SW480 (cell line): ENCODE measurements at regions not wholly inside any gene's neighbourhood (a gene's known extent, or its start where the extent isn't known, plus 50 kb on each side); places are given as distances from the start of the nearest gene placed in this dataset.
"Not testable (repeated sequence)": the region's sequence is repeated elsewhere in the genome, so short reads cannot be mapped to it uniquely, and the experiment has no call there.

Source experiments
- DNase-seq: peaks from one replicate; pipeline ENCODE4 v3.0.0-alpha.2; 2016; ENCODE audit warnings: low spot score

DNA sequence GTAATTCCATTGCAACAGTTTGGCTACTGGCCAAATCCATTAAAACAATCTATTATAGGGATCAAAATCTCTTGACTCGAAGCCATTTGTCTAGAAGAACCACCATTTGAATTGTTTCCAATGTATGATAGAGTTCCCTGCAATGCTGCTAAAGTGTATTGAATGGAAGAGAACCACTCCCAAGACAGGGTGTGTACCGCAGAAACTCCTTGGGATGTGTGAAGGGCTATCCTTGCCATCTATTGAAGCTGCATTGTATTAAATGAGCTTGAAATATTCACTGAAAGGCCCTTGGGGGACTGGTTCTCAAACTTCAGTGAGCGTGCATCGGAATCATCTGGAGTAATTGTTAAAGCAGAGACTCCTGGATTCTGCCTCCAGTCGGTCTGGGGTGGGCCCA is 260.4 kb upstream of the MEIS1 start:
- no peak for DNase-seq

DNA sequence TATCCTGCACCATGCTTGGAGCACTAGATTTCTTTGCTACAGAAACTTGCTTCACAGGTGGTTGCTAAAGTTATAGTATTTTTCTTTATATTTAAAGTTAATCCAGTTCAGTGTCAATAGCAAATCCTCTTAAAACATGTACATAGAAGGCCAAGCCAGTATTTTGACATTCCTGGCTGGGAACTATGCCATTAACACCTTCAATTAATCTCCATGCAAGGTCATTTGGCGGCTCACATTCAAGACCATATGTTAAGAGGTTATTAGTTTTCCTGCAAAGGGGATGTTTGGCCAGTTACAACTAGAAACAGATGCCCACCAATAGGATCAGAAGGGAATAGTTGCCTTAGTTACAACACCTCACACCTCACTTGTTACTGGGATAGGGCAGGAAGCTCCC is 261.3 kb upstream of the MEIS1 start:
- DNase-seq = no peak

DNA sequence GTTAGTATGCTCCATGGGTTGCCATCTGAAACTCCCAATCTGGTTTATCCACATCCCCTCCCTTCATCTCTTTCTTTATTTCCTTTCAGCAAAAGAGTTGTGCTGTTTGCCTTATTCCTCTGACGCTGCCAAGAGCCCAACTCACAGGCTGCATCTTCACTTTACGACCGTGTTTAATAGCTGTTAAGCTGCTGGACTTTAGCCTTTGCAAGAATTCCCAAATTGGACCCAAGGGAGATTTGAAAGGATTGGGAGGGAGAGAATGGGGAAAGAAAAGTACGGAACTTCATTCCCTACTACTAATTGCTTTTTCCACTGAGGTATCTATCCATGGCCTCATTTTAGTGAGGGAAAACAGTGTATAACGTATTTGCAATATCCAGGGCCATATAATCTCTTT is 263.4 kb upstream of the MEIS1 start:
- DNase-seq = no peak

DNA sequence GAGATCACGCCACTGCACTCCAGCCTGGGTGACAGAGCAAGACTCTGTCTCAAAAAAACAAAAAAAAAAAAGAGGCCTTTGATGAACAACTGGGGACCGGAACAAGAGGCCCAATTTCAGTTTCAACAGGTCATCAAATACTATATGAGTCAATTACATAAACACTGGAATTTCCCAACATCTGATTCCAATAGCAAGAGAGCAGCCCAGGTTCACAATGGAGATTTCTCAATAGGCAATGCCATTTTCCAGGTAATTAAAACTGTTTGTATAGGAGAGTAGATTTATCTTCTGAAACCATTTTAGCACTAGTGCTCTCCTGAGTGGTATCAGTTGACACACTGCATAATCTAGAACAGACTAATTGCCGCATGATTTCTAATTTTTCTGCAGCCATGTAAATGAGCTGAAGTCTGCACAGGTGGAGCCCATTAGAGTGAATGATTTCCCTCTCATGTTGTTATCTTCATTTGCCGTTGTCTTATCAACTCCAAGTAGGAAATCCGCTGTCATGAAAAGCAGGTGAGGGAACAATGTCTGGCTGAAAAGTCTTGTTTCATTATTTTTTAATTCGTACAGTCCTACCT is 264.1 kb upstream of the MEIS1 start:
- no peak for DNase-seq

GRCh38 chr2:66169076-66169475 is 265.8 kb upstream of the MEIS1 start:
- peak; percentile 58 for DNase-seq

DNA sequence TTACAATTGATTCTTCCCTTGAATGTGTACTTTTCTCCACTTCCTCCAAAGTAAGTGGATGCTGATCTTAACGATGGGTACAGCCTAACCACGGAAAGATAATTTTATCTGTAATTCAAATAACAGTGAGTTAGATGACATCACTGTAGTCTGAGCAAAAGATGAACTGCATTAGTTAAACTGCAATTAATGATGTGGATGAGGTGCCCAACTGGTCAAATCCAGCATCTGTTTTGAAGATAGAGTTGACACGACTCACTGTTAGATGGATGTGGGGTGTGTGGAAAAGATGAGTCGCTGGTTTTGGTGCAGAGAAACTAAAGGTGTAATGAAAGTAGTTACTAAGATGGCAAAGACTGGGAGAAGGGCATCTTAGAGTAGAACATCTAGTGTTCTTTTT is 270.5 kb upstream of the MEIS1 start:
- DNase-seq = no peak

GRCh38 chr2:66156171-66156570 is 278.8 kb upstream of the MEIS1 start:
- no peak for DNase-seq

DNA sequence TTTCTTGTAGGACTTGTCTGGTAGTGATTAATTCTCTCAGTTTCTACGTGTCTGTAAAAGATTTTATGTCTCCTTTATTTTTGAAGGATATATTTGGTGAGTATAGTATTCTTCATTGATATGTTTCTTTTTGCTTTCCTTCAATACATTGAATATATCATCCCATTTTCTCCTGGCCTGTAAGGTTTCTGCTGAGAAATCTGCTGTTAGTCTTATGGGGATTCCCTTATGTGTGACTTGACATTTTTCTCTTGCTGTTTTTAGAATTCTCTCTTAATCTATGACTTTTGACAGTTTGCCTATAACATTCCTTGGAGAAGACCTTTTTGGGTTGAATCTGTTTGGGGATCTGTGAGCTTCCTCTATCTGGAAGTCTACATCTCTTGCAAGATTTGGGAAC is 281.0 kb upstream of the MEIS1 start:
- DNase-seq = no peak

DNA sequence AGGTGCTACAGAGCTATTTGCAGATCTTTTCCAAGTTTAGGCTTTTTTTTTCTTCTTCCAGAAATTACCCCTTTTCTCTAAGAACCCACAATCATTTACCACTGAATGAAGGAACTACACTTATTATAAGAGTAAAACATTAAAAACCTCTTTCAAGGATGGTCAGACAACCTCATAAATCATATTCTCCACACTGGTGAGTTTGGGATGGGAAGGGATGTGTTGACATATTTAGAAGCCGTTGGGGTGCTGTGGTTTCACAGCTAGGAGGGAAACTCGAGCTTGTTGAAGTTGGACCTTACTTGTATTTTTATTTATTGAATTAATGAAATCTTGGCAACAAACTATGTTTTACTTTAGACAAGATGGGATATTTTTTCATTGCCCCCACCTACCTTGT is 289.4 kb upstream of the MEIS1 start:
- DNase-seq = no peak

DNA sequence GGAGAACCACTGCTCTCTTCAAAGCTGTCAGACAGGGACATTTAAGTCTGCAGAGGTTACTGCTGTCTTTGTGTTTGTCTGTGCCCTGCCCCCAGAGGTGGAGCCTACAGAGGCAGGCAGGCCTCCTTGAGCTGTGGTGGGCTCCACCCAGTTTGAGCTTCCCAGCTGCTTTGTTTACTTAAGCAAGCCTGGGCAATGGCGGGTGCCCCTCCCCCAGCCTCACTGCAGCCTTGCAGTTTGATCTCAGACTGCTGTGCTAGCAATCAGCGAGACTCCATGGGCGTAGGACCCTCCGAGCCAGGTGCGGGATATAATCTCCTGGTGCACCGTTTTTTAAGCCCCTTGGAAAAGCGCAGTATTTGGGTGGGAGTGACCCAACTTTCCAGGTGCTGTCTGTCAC is 290.6 kb upstream of the MEIS1 start:
- not testable (repeated sequence) for DNase-seq

- DNase-seq = no peak
Observed at GRCh38 chr2:66137606-66138130, 297.3 kb upstream of the MEIS1 start.

- DNase-seq = no peak
Observed at GRCh38 chr2:66134138-66134701, 300.7 kb upstream of the MEIS1 start.

DNA sequence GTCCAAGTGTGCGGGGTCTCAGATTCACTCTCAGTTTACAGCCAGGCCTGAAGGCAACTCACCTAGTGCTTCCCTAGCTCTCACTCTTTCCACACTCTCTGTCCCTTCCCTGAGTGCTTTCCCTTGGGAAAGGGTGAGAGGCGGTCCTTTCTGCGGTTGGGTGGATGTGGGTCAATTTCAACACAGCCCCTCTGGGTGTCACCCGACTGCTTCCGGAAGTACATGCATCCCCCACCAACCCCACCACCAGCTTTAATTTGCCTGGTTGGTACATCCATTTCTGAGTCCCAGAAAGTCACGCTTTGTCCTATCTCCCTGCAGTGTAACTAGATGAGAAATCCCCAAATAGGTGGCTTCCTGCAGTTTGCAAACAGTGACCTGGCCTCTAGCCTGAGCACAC is 307.3 kb upstream of the MEIS1 start:
- DNase-seq = no peak

- no peak for DNase-seq
Observed at GRCh38 chr2:66127061-66127460, 307.9 kb upstream of the MEIS1 start.

- DNase-seq = no peak
Observed at GRCh38 chr2:66125951-66126350, 309.0 kb upstream of the MEIS1 start.

DNA sequence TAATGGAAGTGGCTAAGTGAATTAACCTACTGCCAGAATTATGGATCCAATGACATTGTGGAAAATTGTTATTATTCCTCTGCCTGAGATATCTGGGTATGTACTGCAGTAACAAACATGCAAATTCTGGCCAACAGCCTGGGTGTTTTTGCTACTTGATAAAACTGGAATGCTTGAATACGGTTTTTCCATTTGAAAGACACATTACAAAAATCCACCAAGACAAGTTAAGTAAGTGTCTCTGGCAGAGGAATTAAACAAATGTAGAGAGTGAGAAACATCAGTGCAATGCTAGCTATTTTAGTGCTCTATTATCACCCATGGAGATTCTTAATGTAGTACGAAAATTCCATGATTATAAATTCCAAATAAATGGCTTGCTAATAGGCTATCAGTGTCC is 312.4 kb upstream of the MEIS1 start:
- DNase-seq = no peak

GRCh38 chr2:66121946-66122345 is 313.0 kb upstream of the MEIS1 start:
- no peak for DNase-seq

- DNase-seq = no peak
Observed at GRCh38 chr2:66113988-66114625, 320.8 kb upstream of the MEIS1 start.

- no peak for DNase-seq
Observed at GRCh38 chr2:66111706-66112105, 323.2 kb upstream of the MEIS1 start.

- no peak for DNase-seq
Observed at GRCh38 chr2:66110608-66111007, 324.3 kb upstream of the MEIS1 start.

DNA sequence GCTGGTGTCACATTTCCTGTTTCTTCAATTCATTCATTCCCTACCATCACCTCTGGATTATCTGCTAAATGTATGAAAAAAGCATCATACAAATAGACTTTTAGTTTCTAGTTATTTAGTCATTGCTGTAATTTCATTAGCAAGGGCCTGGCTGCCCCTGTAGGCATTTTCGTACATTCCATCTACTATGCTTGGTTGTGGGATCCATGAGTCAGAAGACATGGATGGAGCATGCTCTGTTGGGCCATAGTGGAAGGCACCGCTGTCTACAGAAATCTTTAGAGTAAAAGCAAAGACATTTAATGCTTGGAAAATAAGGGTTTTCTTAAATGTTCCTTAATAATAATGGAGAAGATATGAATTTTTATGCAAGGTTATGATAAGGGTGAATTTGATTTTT is 324.8 kb upstream of the MEIS1 start:
- DNase-seq = no peak

DNA sequence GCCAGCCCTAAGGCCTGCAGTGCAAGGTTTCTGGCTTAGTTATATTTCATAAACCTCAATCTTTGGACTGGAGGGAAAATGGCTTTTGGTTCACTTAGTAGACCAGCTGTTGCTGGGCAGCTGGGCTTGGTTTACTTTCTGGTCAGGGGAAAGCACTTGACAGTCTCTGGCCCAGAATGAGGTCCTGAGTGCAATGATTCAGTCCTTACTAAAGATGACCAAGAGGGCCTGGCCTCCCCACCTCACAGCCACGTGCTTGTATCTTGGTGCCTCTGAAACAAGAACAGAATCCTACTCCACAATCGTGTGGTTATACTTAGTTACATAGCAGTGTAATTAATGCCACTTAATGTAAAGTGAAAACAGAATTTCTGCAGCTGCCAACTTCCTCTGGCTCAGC is 325.5 kb upstream of the MEIS1 start:
- DNase-seq = no peak

DNA sequence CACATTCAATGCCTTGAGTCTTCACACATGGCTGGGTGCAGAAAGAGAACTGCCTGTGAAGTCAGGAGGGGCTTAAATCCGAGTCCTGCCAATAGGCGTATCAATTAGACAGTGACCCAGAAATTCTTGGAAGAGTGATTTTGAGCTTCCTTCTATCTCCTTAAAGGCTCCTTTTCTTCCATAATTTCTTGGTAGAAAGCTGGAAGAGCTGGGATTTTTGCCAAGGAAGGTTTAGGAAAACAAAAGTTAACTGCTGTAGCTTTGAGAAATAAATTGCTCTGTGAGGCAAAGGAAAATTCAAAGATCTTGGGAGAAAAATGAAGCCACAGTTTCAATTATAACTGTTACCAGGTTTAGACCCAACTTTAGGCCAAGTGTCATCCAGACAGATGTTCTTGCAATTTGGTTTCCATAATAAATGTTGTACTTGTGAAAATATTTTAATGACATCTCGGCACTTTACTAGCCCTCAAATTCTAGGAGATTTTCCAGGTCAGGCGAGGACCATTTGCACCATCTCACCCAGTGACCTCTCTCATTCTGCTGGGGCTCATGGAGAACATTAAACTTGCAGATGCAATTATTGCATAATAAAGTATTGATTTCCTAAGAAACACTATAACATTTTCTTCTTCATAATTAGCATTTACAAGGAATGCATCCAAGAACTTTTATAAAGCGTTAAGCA is 329.7 kb upstream of the MEIS1 start:
- no peak for DNase-seq
